K562 (cell line): ENCODE measurements at regions not wholly inside any gene's neighbourhood (a gene's known extent, or its start where the extent isn't known, plus 50 kb on each side); places are given as distances from the start of the nearest gene placed in this dataset.
A peak's percentile ranks its signal among the peaks of the same experiment; 100 is the strongest.

Source experiments
- ATAC-seq: fragments of 200-7000 bp; cut with Tn5 transposase; 3 replicates; pipeline ENCODE4 v1.9.1; 2020; ENCODE audit warnings: moderate library complexity
- BruUV-seq: library from RNA; stranded (reverse); fragments of 400-500 nt; replicated peaks from 2 replicates; lab custom pipeline; 2021; lab: Mats Ljungman, UMichigan
- CTCF ChIA-PET: fragments of 300-600 bp; formaldehyde crosslinking; extraction: SDS; loops from one replicate; lab custom pipeline; 2021; ENCODE audit warnings: low intra/inter-chr PET ratio; lab: Yijun Ruan, JAX
- POLR2A ChIA-PET: fragments of 300-600, 350-650 bp; sonication (Branson Sonifier 250); formaldehyde crosslinking; extraction: SDS; loops from one replicate; lab custom pipeline; 2021; ENCODE audit warnings: antibody characterized with exemption, inconsistent platforms; lab: Yijun Ruan, JAX
- DNase-seq, 4 experiments: peaks; one replicate each; pipeline versions ENCODE4 v3.0.0 to v3.0.0-alpha.2; 2011 to 2018; ENCODE audit warnings: low spot score in 3 of 4, mixed read lengths in 3 of 4; ENCODE audit errors: extremely low read depth in 1 of 4
- FAIRE-seq: peaks from 2 replicates; lab custom pipeline; 2011; peaks lifted over from hg19 to GRCh38; lab: Jason Lieb, UNC
- H2AFZ ChIP-seq: 2 replicates; pipeline ENCODE4 v1.6.0; 2011; ENCODE audit warnings: low read depth, low read length, control low read depth, inconsistent platforms
- H3K27ac ChIP-seq: fragments of 200-600 bp; 3 replicates; pipeline ENCODE4 v1.8.0; 2011; ENCODE audit warnings: low read depth, mild to moderate bottlenecking, control low read depth, inconsistent platforms, low read length, moderate library complexity, mixed read lengths; ENCODE audit errors: extremely low read depth
- H3K27me3 ChIP-seq, 2 experiments: fragments of 300-600 bp in 1 of 2; 2 replicates in 1 of 2; 3 replicates in 1 of 2; pipeline versions ENCODE4 v1.6.0 to v1.8.0; 2011; ENCODE audit warnings: inconsistent platforms in 2 of 2, low read length in 2 of 2, mild to moderate bottlenecking in 1 of 2, mixed read lengths in 1 of 2, moderate library complexity in 1 of 2; ENCODE audit not compliant: control insufficient read depth in 2 of 2, insufficient read depth in 2 of 2
- H3K36me3 ChIP-seq: fragments of 300-600 bp; 3 replicates; pipeline ENCODE4 v1.8.0; 2011; ENCODE audit warnings: mild to moderate bottlenecking, low read length, inconsistent platforms; ENCODE audit not compliant: control insufficient read depth, insufficient read depth
- H3K4me1 ChIP-seq, 2 experiments: fragments of 200-600 bp in 1 of 2; replicated peaks in 1 of 2; 2 replicates in 1 of 2; 3 replicates in 1 of 2; pipeline versions ENCODE4 v1.5.1 to v1.8.0; 2011; ENCODE audit warnings: inconsistent platforms in 2 of 2, low read length in 2 of 2, mild to moderate bottlenecking in 1 of 2, mixed read lengths in 1 of 2, moderate library complexity in 1 of 2; ENCODE audit not compliant: control insufficient read depth in 2 of 2, insufficient read depth in 2 of 2
- H3K4me2 ChIP-seq: 2 replicates; pipeline ENCODE4 v1.6.1; 2011; ENCODE audit warnings: low read length, control low read depth, inconsistent platforms, mixed read lengths; ENCODE audit not compliant: insufficient read depth
- H3K4me3 ChIP-seq: fragments of 200-600 bp; sonication (generic), shearing (Covaris generic); 2 replicates; pipeline ENCODE4 v1.5.1; 2016; ENCODE audit warnings: control low read depth, inconsistent platforms
- H3K79me2 ChIP-seq: fragments of 200-600 bp; 3 replicates; pipeline ENCODE4 v1.8.0; 2011; ENCODE audit warnings: low read length, inconsistent platforms; ENCODE audit not compliant: control insufficient read depth, insufficient read depth
- H3K9ac ChIP-seq, 2 experiments: 2 replicates each; pipeline versions ENCODE4 v1.6.0 to v1.6.1; 2011; ENCODE audit warnings: low read depth in 2 of 2, low read length in 2 of 2, control low read depth in 1 of 2, inconsistent platforms in 1 of 2, mild to moderate bottlenecking in 1 of 2, mixed read lengths in 1 of 2; ENCODE audit not compliant: insufficient read depth in 1 of 2
- H3K9me1 ChIP-seq: one replicate; pipeline ENCODE4 v1.6.0; 2011; ENCODE audit warnings: inconsistent platforms, mild to moderate bottlenecking, low read length, moderate library complexity; ENCODE audit not compliant: control insufficient read depth, insufficient read depth
- H3K9me3 ChIP-seq: replicated peaks from 2 replicates; pipeline ENCODE4 v1.5.1; 2011; ENCODE audit warnings: low read depth, low read length, inconsistent platforms; ENCODE audit not compliant: control insufficient read depth, insufficient read depth
- H4K20me1 ChIP-seq: replicated peaks from 2 replicates; pipeline ENCODE4 v1.6.1; 2011; ENCODE audit warnings: low read length, inconsistent platforms, mixed read lengths; ENCODE audit not compliant: control insufficient read depth, insufficient read depth
- OTX1 ChIP-seq: fragments of 450-650 bp; formaldehyde crosslinking; IDR thresholded peaks from 2 replicates; pipeline ENCODE4 v1.4.0; 2022; ENCODE audit warnings: mild to moderate bottlenecking
- SPI1 ChIP-seq: IDR thresholded peaks from 2 replicates; pipeline ENCODE4 v1.6.1; 2011; ENCODE audit warnings: low read depth, low read length, control low read depth, borderline replicate concordance
- ZBTB7A ChIP-seq: IDR thresholded peaks from 2 replicates; pipeline ENCODE4 v1.6.1; 2011; ENCODE audit warnings: low read depth, mild to moderate bottlenecking, low read length, moderate library complexity, borderline replicate concordance; ENCODE audit not compliant: control insufficient read depth
- ZNF224 ChIP-seq: sonication (generic); formaldehyde crosslinking; IDR thresholded peaks from 2 replicates; pipeline ENCODE4 v1.8.0; 2022; ENCODE audit warnings: mild to moderate bottlenecking, missing genetic modification reagents
- ZNF583 ChIP-seq: fragments of 250-450 bp; sonication (Bioruptor Pico); IDR thresholded peaks from 2 replicates; pipeline ENCODE4 v1.4.0; 2020
- WGBS: fragments of 100-300 bp; shearing (Covaris generic); methylation state at CpG from one replicate; pipeline ENCODE4 v1.1.6; 2016; ENCODE audit warnings: low coverage, mixed read lengths; ENCODE audit not compliant: insufficient coverage; ENCODE audit errors: missing lambda C conversion rate; 5-methylcytosine and 5-hydroxymethylcytosine counted together
- in situ Hi-C: fragments of 300-500 bp; cut with MboI; formaldehyde crosslinking; loops from 4 replicates; pipeline ENCODE4 v1.15.0; 2018; ENCODE audit warnings: inconsistent platforms, mixed read lengths
- intact Hi-C: fragments of 100-400 bp; cut with micrococcal nuclease; formaldehyde crosslinking; loops from 2 replicates; pipeline ENCODE4 v1.14.2; 2022
- TF ChIP-seq, protein P1 (sequence below): fragments of 150-350 bp; IDR thresholded peaks from 2 replicates; pipeline ENCODE4 v1.6.1; 2014; ENCODE audit warnings: low read depth, mild to moderate bottlenecking, low read length, borderline replicate concordance
- TF ChIP-seq, protein P2 (sequence below): fragments of 200-800 bp; sonication (Bioruptor generic); IDR thresholded peaks from 2 replicates; pipeline ENCODE4 v1.6.1; 2016; ENCODE audit warnings: missing genetic modification characterization, missing compliant biosample characterization

DNA sequence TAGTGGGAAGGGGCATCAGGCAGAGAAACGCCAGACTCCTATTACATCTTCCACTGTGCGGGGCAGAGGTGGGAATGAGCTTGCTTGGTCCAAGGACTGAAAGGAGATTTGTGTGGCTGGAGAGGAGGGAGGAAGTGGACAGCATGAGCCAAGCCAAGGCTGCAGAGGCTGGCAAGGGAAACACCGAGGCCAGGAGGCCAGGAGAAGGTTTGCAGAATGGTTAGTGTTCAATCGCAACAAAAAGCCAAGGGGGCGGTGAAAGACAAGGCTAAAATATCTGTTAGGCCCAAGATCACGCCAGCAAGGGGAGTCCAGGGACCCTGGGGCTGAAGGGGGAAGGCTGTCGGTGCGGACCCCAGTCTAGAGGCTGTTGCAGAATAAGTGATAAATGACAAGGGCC is 75.8 kb downstream of the CPN2 start:
- intact Hi-C loops: no loop called here
- Histone ChIP-seq H3K9me1 (peaks cover 4% of the 10 kb centered on the region), H3K4me1 (peaks cover 2 to 31% of the 10 kb centered on the region in 2 experiments; a peak in 3 of 5 replicates), H3K36me3 (no peaks in the 10 kb centered on the region), H3K4me3 (no peak overlapping the region), H3K9me3 (no peaks in the 10 kb centered on the region)
- CTCF ChIA-PET: no interaction called here
- 56% methylated on average over 8 of the region's 8 CpGs for WGBS
- in situ Hi-C loops: no loop called here
- FAIRE-seq (peak; percentile 72), DNase-seq (peak in 1 of 4 experiments; percentile 33)
- POLR2A ChIA-PET: interaction anchor here (0.5 to 1.0 kb wide), 2 partner anchors 12 to 891 kb away, joined by 3 to 4 read pairs; no protein-coding TSS in a partner anchor
- 0 out of 2 replicates have a peak, but pooled peaks have one; percentile 20 for TF ChIP-seq ZNF583
- TF ChIP-seq SPI1: peak; percentile 35; the same call in 1 of the 2 replicates
- TF ChIP-seq OTX1 (CRISPR knock-in tag): 0 out of 2 replicates have a peak, but pooled peaks have one; percentile 14
- TF ChIP-seq ZNF224 (CRISPR knock-in tag): no peak
- peak; percentile 46; the same call in 1 of the 2 replicates for TF ChIP-seq ZBTB7A
- TF ChIP-seq, protein P1, sequence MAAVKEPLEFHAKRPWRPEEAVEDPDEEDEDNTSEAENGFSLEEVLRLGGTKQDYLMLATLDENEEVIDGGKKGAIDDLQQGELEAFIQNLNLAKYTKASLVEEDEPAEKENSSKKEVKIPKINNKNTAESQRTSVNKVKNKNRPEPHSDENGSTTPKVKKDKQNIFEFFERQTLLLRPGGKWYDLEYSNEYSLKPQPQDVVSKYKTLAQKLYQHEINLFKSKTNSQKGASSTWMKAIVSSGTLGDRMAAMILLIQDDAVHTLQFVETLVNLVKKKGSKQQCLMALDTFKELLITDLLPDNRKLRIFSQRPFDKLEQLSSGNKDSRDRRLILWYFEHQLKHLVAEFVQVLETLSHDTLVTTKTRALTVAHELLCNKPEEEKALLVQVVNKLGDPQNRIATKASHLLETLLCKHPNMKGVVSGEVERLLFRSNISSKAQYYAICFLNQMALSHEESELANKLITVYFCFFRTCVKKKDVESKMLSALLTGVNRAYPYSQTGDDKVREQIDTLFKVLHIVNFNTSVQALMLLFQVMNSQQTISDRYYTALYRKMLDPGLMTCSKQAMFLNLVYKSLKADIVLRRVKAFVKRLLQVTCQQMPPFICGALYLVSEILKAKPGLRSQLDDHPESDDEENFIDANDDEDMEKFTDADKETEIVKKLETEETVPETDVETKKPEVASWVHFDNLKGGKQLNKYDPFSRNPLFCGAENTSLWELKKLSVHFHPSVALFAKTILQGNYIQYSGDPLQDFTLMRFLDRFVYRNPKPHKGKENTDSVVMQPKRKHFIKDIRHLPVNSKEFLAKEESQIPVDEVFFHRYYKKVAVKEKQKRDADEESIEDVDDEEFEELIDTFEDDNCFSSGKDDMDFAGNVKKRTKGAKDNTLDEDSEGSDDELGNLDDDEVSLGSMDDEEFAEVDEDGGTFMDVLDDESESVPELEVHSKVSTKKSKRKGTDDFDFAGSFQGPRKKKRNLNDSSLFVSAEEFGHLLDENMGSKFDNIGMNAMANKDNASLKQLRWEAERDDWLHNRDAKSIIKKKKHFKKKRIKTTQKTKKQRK: no peak
- TF ChIP-seq, protein P2, sequence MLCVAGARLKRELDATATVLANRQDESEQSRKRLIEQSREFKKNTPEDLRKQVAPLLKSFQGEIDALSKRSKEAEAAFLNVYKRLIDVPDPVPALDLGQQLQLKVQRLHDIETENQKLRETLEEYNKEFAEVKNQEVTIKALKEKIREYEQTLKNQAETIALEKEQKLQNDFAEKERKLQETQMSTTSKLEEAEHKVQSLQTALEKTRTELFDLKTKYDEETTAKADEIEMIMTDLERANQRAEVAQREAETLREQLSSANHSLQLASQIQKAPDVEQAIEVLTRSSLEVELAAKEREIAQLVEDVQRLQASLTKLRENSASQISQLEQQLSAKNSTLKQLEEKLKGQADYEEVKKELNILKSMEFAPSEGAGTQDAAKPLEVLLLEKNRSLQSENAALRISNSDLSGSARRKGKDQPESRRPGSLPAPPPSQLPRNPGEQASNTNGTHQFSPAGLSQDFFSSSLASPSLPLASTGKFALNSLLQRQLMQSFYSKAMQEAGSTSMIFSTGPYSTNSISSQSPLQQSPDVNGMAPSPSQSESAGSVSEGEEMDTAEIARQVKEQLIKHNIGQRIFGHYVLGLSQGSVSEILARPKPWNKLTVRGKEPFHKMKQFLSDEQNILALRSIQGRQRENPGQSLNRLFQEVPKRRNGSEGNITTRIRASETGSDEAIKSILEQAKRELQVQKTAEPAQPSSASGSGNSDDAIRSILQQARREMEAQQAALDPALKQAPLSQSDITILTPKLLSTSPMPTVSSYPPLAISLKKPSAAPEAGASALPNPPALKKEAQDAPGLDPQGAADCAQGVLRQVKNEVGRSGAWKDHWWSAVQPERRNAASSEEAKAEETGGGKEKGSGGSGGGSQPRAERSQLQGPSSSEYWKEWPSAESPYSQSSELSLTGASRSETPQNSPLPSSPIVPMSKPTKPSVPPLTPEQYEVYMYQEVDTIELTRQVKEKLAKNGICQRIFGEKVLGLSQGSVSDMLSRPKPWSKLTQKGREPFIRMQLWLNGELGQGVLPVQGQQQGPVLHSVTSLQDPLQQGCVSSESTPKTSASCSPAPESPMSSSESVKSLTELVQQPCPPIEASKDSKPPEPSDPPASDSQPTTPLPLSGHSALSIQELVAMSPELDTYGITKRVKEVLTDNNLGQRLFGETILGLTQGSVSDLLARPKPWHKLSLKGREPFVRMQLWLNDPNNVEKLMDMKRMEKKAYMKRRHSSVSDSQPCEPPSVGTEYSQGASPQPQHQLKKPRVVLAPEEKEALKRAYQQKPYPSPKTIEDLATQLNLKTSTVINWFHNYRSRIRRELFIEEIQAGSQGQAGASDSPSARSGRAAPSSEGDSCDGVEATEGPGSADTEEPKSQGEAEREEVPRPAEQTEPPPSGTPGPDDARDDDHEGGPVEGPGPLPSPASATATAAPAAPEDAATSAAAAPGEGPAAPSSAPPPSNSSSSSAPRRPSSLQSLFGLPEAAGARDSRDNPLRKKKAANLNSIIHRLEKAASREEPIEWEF (CRISPR knock-in tag): no peak
- TF ChIP-seq, all 486 proteins: peak for 4
- Histone ChIP-seq H2AFZ (peak overlapping the region; percentile 7; the same call in 1 of the 2 replicates), H3K79me2 (no peaks in the 10 kb centered on the region), H3K27me3 (no peaks in the 10 kb centered on the region), H3K4me2 (no peak overlapping the region), H3K27ac (peak overlapping the region; percentile 49; the same call in 2 of the 3 replicates), H4K20me1 (no peaks in the 10 kb centered on the region), H3K9ac (peak overlapping the region in 1 of 2 experiments; percentile 48; a peak in 1 of 4 replicates)
- no peak for ATAC-seq
- no TSS peak for BruUV-seq
